GM21381 (cell line): ENCODE measurements at regions not wholly inside any gene's neighbourhood (a gene's known extent, or its start where the extent isn't known, plus 50 kb on each side); places are given as distances from the start of the nearest gene placed in this dataset.

Experiments used
- ATAC-seq: cut with Tn5 transposase; IDR thresholded peaks from one replicate; pipeline ENCODE4 v1.9.1; 2021; ENCODE audit warnings: mild to moderate bottlenecking, moderate library complexity; ENCODE audit not compliant: unreplicated experiment

- no peak for ATAC-seq
These were observed 107.6 kb upstream of the FAM9C start for GRCh38 chrX:13151828-13152517.

GRCh38 chrX:13149702-13150350, 105.4 kb upstream of the FAM9C start:
- no peak for ATAC-seq

- ATAC-seq = no peak
These were observed 103.3 kb upstream of the FAM9C start for GRCh38 chrX:13147733-13148132.

GRCh38 chrX:13147147-13147546, 102.7 kb upstream of the FAM9C start:
- ATAC-seq = no peak

GRCh38 chrX:13144927-13145655, 100.7 kb upstream of the FAM9C start:
- ATAC-seq = no peak

- no peak for ATAC-seq
These were observed 98.5 kb upstream of the FAM9C start for GRCh38 chrX:13142891-13143290.

GRCh38 chrX:13140007-13140406, 95.6 kb upstream of the FAM9C start:
- no peak for ATAC-seq

GRCh38 chrX:13131396-13132137, 87.1 kb upstream of the FAM9C start:
- no peak for ATAC-seq

- no peak for ATAC-seq
These were observed 86.4 kb upstream of the FAM9C start for GRCh38 chrX:13130816-13131215.

GRCh38 chrX:13128104-13128503, 83.7 kb upstream of the FAM9C start:
- ATAC-seq = no peak

GRCh38 chrX:13126775-13127174, 82.4 kb upstream of the FAM9C start:
- ATAC-seq = no peak

- no peak for ATAC-seq
These were observed 80.8 kb upstream of the FAM9C start for GRCh38 chrX:13125188-13125587.

GRCh38 chrX:13123857-13124345, 79.5 kb upstream of the FAM9C start:
- no peak for ATAC-seq

- no peak for ATAC-seq
These were observed 78.9 kb upstream of the FAM9C start for GRCh38 chrX:13123247-13123856.

GRCh38 chrX:13121020-13121555, 76.7 kb upstream of the FAM9C start:
- ATAC-seq = no peak

- no peak for ATAC-seq
These were observed 75.6 kb upstream of the FAM9C start for GRCh38 chrX:13120017-13120416.

GRCh38 chrX:13119386-13119785, 75.0 kb upstream of the FAM9C start:
- no peak for ATAC-seq

- no peak for ATAC-seq
These were observed 70.9 kb upstream of the FAM9C start for GRCh38 chrX:13115146-13115855.

- no peak for ATAC-seq
These were observed 68.1 kb upstream of the FAM9C start for GRCh38 chrX:13112499-13112898.
